Esophagus squamous epithelium (tissue), 5 donors: ENCODE measurements at regions not wholly inside any gene's neighbourhood (a gene's known extent, or its start where the extent isn't known, plus 50 kb on each side); places are given as distances from the start of the nearest gene placed in this dataset.
A peak's percentile ranks its signal among the peaks of the same experiment; 100 is the strongest.

Experiments
- DNase-seq: peaks from one replicate; lab custom pipeline; 2025; lab: John Stamatoyannopoulos, UW
- H3K27ac ChIP-seq, 4 donors: fragments of 200-600 bp; sonication (generic); one replicate each; pipeline ENCODE4 v1.5.1; 2016 to 2019; ENCODE audit warnings: mild to moderate bottlenecking in 1 of 4
- H3K27me3 ChIP-seq, 4 donors: fragments of 200-600 bp; sonication (generic); 1 replicate in 3 of 4; 2 replicates in 1 of 4; pipeline versions ENCODE4 v1.5.1 to v1.6.0; 2017 to 2021; ENCODE audit warnings: antibody characterized with exemption in 1 of 4
- H3K36me3 ChIP-seq, 3 donors: fragments of 200-600 bp; sonication (generic); one replicate each; pipeline ENCODE4 v1.5.1; 2016 to 2019
- H3K4me1 ChIP-seq, 3 donors: fragments of 200-600 bp; sonication (generic); one replicate each; pipeline ENCODE4 v1.5.1; 2017 to 2019
- H3K4me3 ChIP-seq, 4 donors: fragments of 200-600 bp; sonication (generic); 1 replicate in 3 of 4; 2 replicates in 1 of 4; pipeline ENCODE4 v1.5.1; 2016 to 2019; ENCODE audit warnings: mild to moderate bottlenecking in 2 of 4, moderate library complexity in 1 of 4
- H3K9me3 ChIP-seq, 3 donors: fragments of 200-600 bp; sonication (generic); one replicate each; pipeline ENCODE4 v1.5.1; 2016 to 2019
- CTCF ChIP-seq, 6 experiments: fragments of 450-650 bp in 4 of 6; fragments of 200-600 bp in 2 of 6; sonication (generic) in 2 of 6; IDR thresholded peaks; one replicate each; pipeline ENCODE4 v1.5.1; 2016 to 2019; ENCODE audit warnings: antibody characterized with exemption in 6 of 6, mild to moderate bottlenecking in 4 of 6, moderate library complexity in 4 of 6
- POLR2A ChIP-seq, 4 donors: fragments of 450-650 bp; IDR thresholded peaks; one replicate each; pipeline ENCODE4 v1.6.1; 2017; ENCODE audit warnings: antibody characterized with exemption in 4 of 4, mild to moderate bottlenecking in 4 of 4, moderate library complexity in 3 of 4
- WGBS, 2 donors: methylation state at CpG; one replicate each; pipeline ENCODE4 v1.1.5; 2018; 5-methylcytosine and 5-hydroxymethylcytosine counted together
- intact Hi-C: fragments of 100-400 bp; cut with DNase I; formaldehyde crosslinking; loops from one replicate; pipeline ENCODE4 v1.15.0; 2022
- donor health status: DM: yes; HTN: yes; CAD: no.

- H3K27me3 ChIP-seq, result no peaks in the 10 kb centered on the region
- peaks cover 0 to 56% (median 23%) of the 10 kb centered on the region in 3 donors for H3K4me1 ChIP-seq
- TF ChIP-seq CTCF (IDR thresholded peaks at IDR 0.05) (no peak), POLR2A (IDR thresholded peaks at IDR 0.05) (no peak)
- no peak for DNase-seq
- intact Hi-C loops, result no loop called here
- no peaks in the 10 kb centered on the region for H3K36me3 ChIP-seq
- H3K9me3 ChIP-seq, result no peaks in the 10 kb centered on the region
- no peak overlapping the region for H3K27ac ChIP-seq
- H3K4me3 ChIP-seq, result no peak overlapping the region
Measured at GRCh38 chr2:226122041-226122440, 677.6 kb downstream of the IRS1 start.

GRCh38 chr2:226121046-226121738, 678.4 kb downstream of the IRS1 start:
- Histone ChIP-seq H3K36me3 (no peaks in the 10 kb centered on the region), H3K4me3 (no peak overlapping the region), H3K4me1 (peaks cover 0 to 58% (median 24%) of the 10 kb centered on the region in 3 donors), H3K9me3 (no peaks in the 10 kb centered on the region), H3K27ac (no peak overlapping the region), H3K27me3 (no peaks in the 10 kb centered on the region)
- DNase-seq, result no peak
- intact Hi-C loops, result no loop called here
- TF ChIP-seq CTCF (IDR thresholded peaks at IDR 0.05) (no peak), POLR2A (IDR thresholded peaks at IDR 0.05) (no peak)
- 50 to 51% methylated on average over 4 of the region's 4 CpGs for whole genome bisulfite sequencing, 2 donors

GRCh38 chr2:226118471-226119429, 680.9 kb downstream of the IRS1 start:
- no peaks in the 10 kb centered on the region for H3K27me3 ChIP-seq
- peaks cover 0 to 59% (median 29%) of the 10 kb centered on the region in 3 donors for H3K4me1 ChIP-seq
- H3K27ac ChIP-seq, result peak overlapping the region; percentile 58 to 84 (median 68)
- TF ChIP-seq POLR2A (IDR thresholded peaks at IDR 0.05) (no peak), CTCF (IDR thresholded peaks at IDR 0.05) (no peak)
- DNase-seq, result no peak
- intact Hi-C loops, result no loop called here
- peak overlapping the region in 2 of 4 donors; percentile 7 to 51 for H3K4me3 ChIP-seq
- WGBS, 2 donors, result 14 to 22% methylated on average over 10 of the region's 10 CpGs
- no peaks in the 10 kb centered on the region for H3K36me3 ChIP-seq
- no peaks in the 10 kb centered on the region for H3K9me3 ChIP-seq

GRCh38 chr2:226117510-226118065, 682.0 kb downstream of the IRS1 start:
- no peak for TF ChIP-seq POLR2A (IDR thresholded peaks at IDR 0.05)
- no peak for TF ChIP-seq CTCF (IDR thresholded peaks at IDR 0.05)
- 42 to 61% methylated on average over 3 of the region's 3 CpGs for WGBS, 2 donors
- intact Hi-C loops, result no loop called here
- no peaks in the 10 kb centered on the region for H3K9me3 ChIP-seq
- H3K27me3 ChIP-seq, result no peaks in the 10 kb centered on the region
- no peaks in the 10 kb centered on the region for H3K36me3 ChIP-seq
- no peak for DNase-seq
- peak overlapping the region in 1 of 4 donors; percentile 75 for H3K27ac ChIP-seq
- H3K4me1 ChIP-seq, result peaks cover 0 to 50% (median 22%) of the 10 kb centered on the region in 3 donors
- H3K4me3 ChIP-seq, result no peak overlapping the region
